ENCODE measurements at regions not wholly inside any gene's neighbourhood (a gene's known extent, or its start where the extent isn't known, plus 50 kb on each side); places are given as distances from the start of the nearest gene placed in this dataset.

GRCh38 chr14:31986405-31986804 is 90.7 kb upstream of the ARHGAP5 start:
- Mint-ChIP-seq H3K4me1 (no peaks in the 10 kb centered on the region), H3K9me3 (peaks cover 14% of the 10 kb centered on the region), H3K27ac (no peak overlapping the region), H3K36me3 (ENCODE audit: low read depth) (no peaks in the 10 kb centered on the region), H3K4me3 (no peak overlapping the region), H3K27me3 (peaks cover 2% of the 10 kb centered on the region)
- DNase-seq = no peak
- intact Hi-C loops (cut with micrococcal nuclease) = no loop called here

DNA sequence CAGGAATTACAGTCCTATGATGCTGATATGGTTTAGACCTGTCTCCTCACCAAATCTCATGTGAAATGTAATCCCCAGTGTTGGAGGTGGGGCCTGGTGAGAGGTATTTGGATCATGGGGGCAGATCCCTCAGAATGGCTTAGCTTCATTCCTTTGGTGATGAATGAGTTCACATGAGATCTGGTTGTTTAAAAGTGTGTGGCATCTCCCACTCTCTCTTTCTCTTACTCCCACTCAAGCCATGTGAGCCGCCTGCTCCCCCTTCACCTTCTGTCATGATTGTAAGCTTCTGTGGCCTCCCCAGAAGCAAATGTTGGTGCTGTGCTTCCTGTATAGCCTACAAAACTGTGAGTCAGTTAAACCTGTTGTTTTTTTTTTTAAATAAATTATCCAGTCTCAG is 89.4 kb upstream of the ARHGAP5 start:
- Mint-ChIP-seq H3K9me3 (peaks cover 8% of the 10 kb centered on the region), H3K36me3 (ENCODE audit: low read depth) (no peaks in the 10 kb centered on the region), H3K27me3 (peaks cover 2% of the 10 kb centered on the region), H3K27ac (no peak overlapping the region), H3K4me3 (no peak overlapping the region), H3K4me1 (no peaks in the 10 kb centered on the region)
- intact Hi-C loops (cut with micrococcal nuclease) = no loop called here
- DNase-seq = no peak

GRCh38 chr14:31988244-31988643 is 88.9 kb upstream of the ARHGAP5 start:
- H3K4me1 Mint-ChIP-seq = no peaks in the 10 kb centered on the region
- intact Hi-C loops (cut with micrococcal nuclease) = no loop called here
- peaks cover 7% of the 10 kb centered on the region for H3K9me3 Mint-ChIP-seq
- H3K4me3 Mint-ChIP-seq = no peak overlapping the region
- no peaks in the 10 kb centered on the region for H3K36me3 Mint-ChIP-seq (ENCODE audit: low read depth)
- no peak for DNase-seq
- peaks cover 2% of the 10 kb centered on the region for H3K27me3 Mint-ChIP-seq
- H3K27ac Mint-ChIP-seq = no peak overlapping the region

DNA sequence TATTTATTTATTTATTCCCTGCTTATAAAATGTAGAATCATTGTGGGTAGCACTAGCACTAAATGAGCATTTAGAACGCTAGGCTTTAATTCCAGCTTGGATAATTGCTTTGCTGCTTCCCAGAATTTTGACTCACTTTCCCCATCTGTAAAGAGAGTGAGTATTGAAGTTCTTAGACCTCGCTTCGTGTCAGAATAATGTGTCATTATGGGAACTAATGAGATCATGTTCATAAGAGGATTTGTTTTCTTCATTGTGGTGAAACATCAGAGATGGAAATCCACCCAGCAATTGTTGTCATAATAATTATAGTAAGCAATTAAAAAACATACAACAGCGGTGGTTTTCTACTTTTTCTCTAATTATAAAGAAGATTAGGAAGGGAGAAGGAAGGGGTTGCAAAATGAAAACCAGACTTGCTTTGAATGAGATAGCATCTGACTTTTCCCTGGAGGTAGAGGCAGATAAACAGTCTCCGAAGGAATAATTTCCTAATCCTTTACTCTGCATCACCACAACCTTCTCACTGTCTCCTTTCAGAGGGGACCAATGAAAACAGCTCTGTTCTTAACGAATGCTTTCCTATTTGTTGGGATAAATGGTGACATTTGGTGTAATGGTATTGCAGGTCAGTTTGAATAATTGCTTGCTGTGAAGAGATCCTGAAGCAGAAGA is 86.8 kb upstream of the ARHGAP5 start:
- Mint-ChIP-seq H3K4me1 (no peaks in the 10 kb centered on the region), H3K9me3 (peaks cover 7% of the 10 kb centered on the region), H3K27me3 (peaks cover 2% of the 10 kb centered on the region), H3K36me3 (ENCODE audit: low read depth) (no peaks in the 10 kb centered on the region), H3K27ac (no peak overlapping the region), H3K4me3 (no peak overlapping the region)
- intact Hi-C loops (cut with micrococcal nuclease) = no loop called here
- DNase-seq = no peak

DNA sequence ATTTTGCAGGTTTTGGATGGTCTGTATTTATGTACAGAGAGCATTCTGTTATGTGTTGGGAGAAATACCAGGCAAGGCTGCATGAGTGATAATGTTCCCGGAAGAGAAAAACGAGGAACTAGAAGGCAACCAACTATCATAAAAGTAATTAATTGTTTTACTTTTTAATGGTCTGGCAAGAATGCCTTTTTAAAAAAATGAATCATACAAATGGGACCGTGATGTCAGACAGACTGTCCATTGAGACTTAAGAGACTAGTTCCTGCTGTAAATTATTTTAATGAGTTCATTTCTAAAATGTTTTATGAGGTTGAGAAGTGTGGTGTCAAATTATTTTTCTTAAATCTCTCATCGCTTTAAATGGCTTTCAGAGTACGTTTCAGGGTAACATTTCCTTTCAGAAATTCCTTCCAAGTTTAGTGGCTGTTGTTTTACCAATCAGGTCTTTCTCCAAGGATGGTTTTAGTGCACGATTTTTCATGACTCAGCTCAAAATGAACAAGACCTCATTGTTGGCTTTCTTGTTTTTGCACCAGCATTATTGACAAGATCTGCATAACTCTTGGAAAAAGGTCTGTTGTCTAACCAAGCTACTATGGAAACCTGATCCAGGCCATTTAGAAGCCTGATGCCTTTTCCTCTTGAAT is 86.1 kb upstream of the ARHGAP5 start:
- Mint-ChIP-seq H3K36me3 (ENCODE audit: low read depth) (no peaks in the 10 kb centered on the region), H3K4me1 (no peaks in the 10 kb centered on the region), H3K27ac (no peak overlapping the region), H3K4me3 (no peak overlapping the region), H3K27me3 (peaks cover 2% of the 10 kb centered on the region), H3K9me3 (peaks cover 7% of the 10 kb centered on the region)
- no peak for DNase-seq
- intact Hi-C loops (cut with micrococcal nuclease) = no loop called here

DNA sequence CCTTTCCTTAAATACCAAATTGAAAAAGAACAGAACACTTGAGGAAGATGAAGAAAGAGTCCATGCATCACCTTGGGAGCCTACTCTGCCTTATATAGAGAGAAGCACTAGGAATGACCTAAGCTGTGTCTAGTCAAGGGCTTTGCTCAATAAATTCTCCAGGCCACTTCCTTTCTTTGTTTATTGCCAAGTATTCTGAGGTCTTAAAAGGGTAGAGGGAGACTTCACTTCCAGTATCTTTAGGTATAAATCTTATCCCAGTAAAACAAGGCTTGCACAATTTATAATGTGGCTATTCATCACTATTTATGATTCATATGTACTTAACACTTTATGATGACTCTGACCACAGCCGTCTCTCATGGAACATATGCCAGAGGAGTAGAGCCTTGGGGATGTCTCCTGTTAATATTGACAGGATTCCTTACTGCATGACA is 85.1 kb upstream of the ARHGAP5 start:
- no peak for DNase-seq
- Mint-ChIP-seq H3K27ac (no peak overlapping the region), H3K9me3 (no peaks in the 10 kb centered on the region), H3K36me3 (ENCODE audit: low read depth) (no peaks in the 10 kb centered on the region), H3K27me3 (peaks cover 2% of the 10 kb centered on the region), H3K4me1 (no peaks in the 10 kb centered on the region), H3K4me3 (no peak overlapping the region)
- intact Hi-C loops (cut with micrococcal nuclease) = no loop called here

DNA sequence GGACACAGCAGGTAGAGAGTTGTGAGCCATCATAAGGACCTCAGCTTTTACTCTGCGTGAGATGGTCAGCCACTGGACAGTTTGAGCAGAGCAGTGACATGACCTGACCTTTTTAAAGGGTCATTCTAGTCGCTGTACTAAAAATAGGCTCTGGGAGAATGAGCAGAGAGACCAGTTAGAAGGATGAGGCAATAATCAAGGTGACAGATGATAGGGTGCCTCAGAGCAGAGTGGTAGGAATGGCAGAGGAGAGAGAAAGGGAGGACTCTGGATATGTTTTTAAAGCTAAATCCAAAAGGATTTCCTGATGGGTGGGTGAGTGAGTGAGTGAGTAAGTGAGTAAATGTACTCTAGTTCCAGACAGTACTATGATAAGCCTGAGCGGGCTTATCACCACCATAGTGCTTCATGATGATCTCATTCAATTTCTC is 83.6 kb upstream of the ARHGAP5 start:
- H3K36me3 Mint-ChIP-seq (ENCODE audit: low read depth) = no peaks in the 10 kb centered on the region
- H3K27ac Mint-ChIP-seq = no peak overlapping the region
- no peak for DNase-seq
- intact Hi-C loops (cut with micrococcal nuclease) = no loop called here
- H3K27me3 Mint-ChIP-seq = peaks cover 2% of the 10 kb centered on the region
- no peaks in the 10 kb centered on the region for H3K9me3 Mint-ChIP-seq
- H3K4me3 Mint-ChIP-seq = no peak overlapping the region
- H3K4me1 Mint-ChIP-seq = no peaks in the 10 kb centered on the region

- intact Hi-C loops (cut with micrococcal nuclease) = no loop called here
- peaks cover 2% of the 10 kb centered on the region for H3K27me3 Mint-ChIP-seq
- DNase-seq = no peak
- H3K4me1 Mint-ChIP-seq = no peaks in the 10 kb centered on the region
- no peak overlapping the region for H3K4me3 Mint-ChIP-seq
- H3K36me3 Mint-ChIP-seq (ENCODE audit: low read depth) = no peaks in the 10 kb centered on the region
- H3K9me3 Mint-ChIP-seq = no peaks in the 10 kb centered on the region
- no peak overlapping the region for H3K27ac Mint-ChIP-seq
These were observed 82.6 kb upstream of the ARHGAP5 start for GRCh38 chr14:31994391-31995033.

GRCh38 chr14:32003585-32003984 is 73.5 kb upstream of the ARHGAP5 start:
- intact Hi-C loops (cut with micrococcal nuclease) = no loop called here
- Mint-ChIP-seq H3K4me1 (no peaks in the 10 kb centered on the region), H3K4me3 (no peak overlapping the region), H3K36me3 (ENCODE audit: low read depth) (no peaks in the 10 kb centered on the region), H3K27ac (no peak overlapping the region), H3K9me3 (no peaks in the 10 kb centered on the region), H3K27me3 (no peaks in the 10 kb centered on the region)
- DNase-seq = no peak

DNA sequence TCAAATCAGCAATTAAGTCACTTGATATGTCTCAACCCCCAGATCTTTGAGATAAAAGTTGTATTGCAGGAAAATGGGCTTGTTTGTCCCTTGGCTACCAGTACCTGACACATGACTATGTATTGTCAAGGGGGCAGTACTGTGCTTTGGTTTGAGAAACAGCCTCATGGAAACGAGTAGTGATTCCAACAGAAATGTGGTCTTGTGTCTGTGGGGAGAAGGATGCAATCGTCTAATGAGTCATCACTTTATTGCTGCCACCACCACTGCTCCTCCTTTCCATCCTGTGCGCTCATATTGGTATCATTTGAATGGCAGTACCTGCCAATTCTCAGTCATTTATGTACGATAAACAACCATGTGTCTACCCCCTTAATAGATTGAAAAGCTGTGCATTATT is 72.8 kb upstream of the ARHGAP5 start:
- H3K4me1 Mint-ChIP-seq = no peaks in the 10 kb centered on the region
- no peaks in the 10 kb centered on the region for H3K27me3 Mint-ChIP-seq
- H3K36me3 Mint-ChIP-seq (ENCODE audit: low read depth) = no peaks in the 10 kb centered on the region
- intact Hi-C loops (cut with micrococcal nuclease) = no loop called here
- no peaks in the 10 kb centered on the region for H3K9me3 Mint-ChIP-seq
- H3K27ac Mint-ChIP-seq = no peak overlapping the region
- H3K4me3 Mint-ChIP-seq = no peak overlapping the region
- no peak for DNase-seq

GRCh38 chr14:32005628-32006027 is 71.5 kb upstream of the ARHGAP5 start:
- no peak overlapping the region for H3K27ac Mint-ChIP-seq
- no peaks in the 10 kb centered on the region for H3K9me3 Mint-ChIP-seq
- no peak for DNase-seq
- no peaks in the 10 kb centered on the region for H3K4me1 Mint-ChIP-seq
- no peaks in the 10 kb centered on the region for H3K36me3 Mint-ChIP-seq (ENCODE audit: low read depth)
- intact Hi-C loops (cut with micrococcal nuclease) = no loop called here
- no peaks in the 10 kb centered on the region for H3K27me3 Mint-ChIP-seq
- H3K4me3 Mint-ChIP-seq = no peak overlapping the region

DNA sequence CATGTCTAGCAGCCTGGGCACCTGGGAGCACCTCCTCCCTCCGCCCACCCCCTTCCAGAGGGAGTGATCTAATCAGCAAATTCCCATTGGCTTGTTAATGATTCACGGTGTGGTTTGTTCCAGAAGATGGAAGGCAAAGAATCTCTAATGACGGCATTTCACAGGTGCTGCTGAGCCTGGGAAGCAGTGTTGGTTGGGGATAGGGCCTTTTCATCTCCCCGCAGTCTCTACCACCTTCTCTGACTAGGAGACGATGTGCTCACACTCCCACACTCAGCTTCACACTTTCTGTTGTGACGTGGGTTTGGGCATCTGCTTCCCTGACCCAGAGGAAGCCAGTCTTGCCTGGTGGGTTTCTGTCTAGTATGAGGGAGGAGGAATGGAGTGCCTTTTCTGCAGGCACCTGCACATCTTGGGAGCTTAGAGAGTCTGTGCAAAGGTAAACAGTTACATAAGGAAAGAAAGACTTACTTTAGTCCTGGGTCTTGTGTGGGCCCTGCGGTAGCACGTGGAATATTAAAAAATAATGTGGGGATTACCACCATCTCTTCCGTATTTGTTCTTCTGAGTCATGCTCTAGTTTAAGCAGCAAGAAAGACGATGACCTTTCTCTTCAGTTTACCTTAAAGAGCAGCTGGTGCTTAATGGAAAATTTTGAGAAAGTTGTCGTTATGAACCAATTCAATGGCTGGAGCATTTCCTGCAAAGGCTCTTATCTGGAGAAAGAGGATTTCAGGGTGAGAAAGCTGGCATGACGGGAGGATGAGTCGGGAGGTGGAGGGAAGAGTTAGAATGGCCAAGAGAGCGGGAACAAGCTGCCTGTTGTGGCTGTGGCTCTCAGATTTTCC is 70.6 kb upstream of the ARHGAP5 start:
- intact Hi-C loops (cut with micrococcal nuclease) = no loop called here
- H3K27ac Mint-ChIP-seq = no peak overlapping the region
- H3K9me3 Mint-ChIP-seq = no peaks in the 10 kb centered on the region
- H3K4me3 Mint-ChIP-seq = no peak overlapping the region
- no peaks in the 10 kb centered on the region for H3K4me1 Mint-ChIP-seq
- DNase-seq = no peak
- H3K36me3 Mint-ChIP-seq (ENCODE audit: low read depth) = no peaks in the 10 kb centered on the region
- H3K27me3 Mint-ChIP-seq = no peaks in the 10 kb centered on the region

DNA sequence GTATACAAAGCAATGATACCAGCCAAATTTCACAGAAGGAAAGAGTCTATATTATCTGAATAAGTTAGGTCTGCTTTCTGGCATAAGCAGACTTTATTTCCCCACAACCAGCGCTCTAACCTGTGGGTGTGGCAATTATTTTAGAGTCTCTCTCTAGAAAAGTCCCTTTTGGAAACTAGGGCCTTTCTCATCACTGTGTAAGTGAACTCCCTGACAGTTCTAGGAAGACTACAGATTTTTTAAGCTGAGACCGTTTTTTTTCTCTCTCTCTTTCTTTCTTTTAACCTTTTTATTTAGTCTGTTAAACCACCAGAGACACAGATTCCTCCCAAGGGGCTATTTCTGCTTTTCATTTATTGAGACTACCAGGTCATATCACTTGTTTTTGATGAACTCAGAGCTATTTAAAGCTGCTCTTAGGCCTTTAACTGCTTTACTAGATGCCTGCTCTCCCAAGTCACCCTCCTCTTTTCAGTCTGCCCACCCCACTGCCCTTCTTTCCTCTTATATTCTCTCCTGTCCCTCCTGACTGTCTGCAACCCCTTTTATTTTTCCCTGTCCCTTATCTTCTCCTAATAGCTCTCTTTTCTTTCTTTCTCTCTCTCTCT is 69.2 kb upstream of the ARHGAP5 start:
- H3K36me3 Mint-ChIP-seq (ENCODE audit: low read depth) = no peaks in the 10 kb centered on the region
- H3K4me1 Mint-ChIP-seq = no peaks in the 10 kb centered on the region
- H3K27ac Mint-ChIP-seq = no peak overlapping the region
- H3K27me3 Mint-ChIP-seq = no peaks in the 10 kb centered on the region
- no peaks in the 10 kb centered on the region for H3K9me3 Mint-ChIP-seq
- H3K4me3 Mint-ChIP-seq = no peak overlapping the region
- no peak for DNase-seq
- intact Hi-C loops (cut with micrococcal nuclease) = no loop called here
